Nephron (organoid): ENCODE measurements at regions not wholly inside any gene's neighbourhood (a gene's known extent, or its start where the extent isn't known, plus 50 kb on each side); places are given as distances from the start of the nearest gene placed in this dataset.

Experiments
- H3K27ac Mint-ChIP-seq, 3 experiments: 2 replicates each; pipeline ENCODE4 v1.8.0; 2020; ENCODE audit warnings: mixed read lengths in 3 of 3, mild to moderate bottlenecking in 2 of 3, moderate library complexity in 1 of 3
- H3K27me3 Mint-ChIP-seq: 2 replicates; pipeline ENCODE4 v1.8.0; 2021; ENCODE audit warnings: low read depth, mild to moderate bottlenecking, moderate library complexity, mixed read lengths
- H3K36me3 Mint-ChIP-seq: 2 replicates; pipeline ENCODE4 v1.8.0; 2020; ENCODE audit warnings: low read depth, mixed read lengths
- H3K4me1 Mint-ChIP-seq: 2 replicates; pipeline ENCODE4 v1.8.0; 2020; ENCODE audit warnings: mixed read lengths
- H3K4me3 Mint-ChIP-seq, 3 experiments: 2 replicates each; pipeline ENCODE4 v1.8.0; 2020; ENCODE audit warnings: mild to moderate bottlenecking in 3 of 3, mixed read lengths in 3 of 3, moderate library complexity in 2 of 3
- H3K9me3 Mint-ChIP-seq: 2 replicates; pipeline ENCODE4 v1.8.0; 2020; ENCODE audit warnings: mixed read lengths
- TF ChIP-seq, protein P1 (sequence below), 3 experiments: fragments of 200-600 bp; sonication (generic); IDR thresholded peaks; one replicate each; pipeline ENCODE4 v1.5.0; 2021; ENCODE audit warnings: antibody characterized with exemption in 3 of 3; ENCODE audit not compliant: unreplicated experiment in 3 of 3

DNA sequence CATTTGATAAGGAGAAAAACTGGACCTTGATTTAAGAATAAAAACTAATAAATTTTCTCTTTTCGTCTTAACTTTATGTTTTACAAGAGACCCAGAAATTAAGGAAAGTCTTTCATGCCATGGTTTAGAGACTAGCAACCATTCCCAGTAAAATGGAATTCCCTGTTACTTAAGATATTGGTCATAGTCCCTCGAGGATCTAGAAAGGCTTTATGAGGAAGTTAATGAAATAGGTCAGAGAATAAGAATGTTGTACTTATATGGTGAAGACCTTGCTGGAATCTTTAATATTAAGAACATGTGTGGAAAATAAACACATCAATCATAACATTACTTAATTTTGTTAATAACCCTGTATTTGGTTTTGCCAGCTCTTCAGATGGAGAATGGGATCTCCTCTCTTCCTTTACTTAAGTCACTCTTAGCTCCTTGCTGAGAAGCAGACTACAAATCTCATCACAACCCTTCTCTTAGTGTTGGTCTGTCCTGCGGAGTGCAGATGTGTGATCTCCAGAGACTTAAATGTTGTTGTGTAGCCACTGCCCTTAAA lies 382.9 kb downstream of the QKI start:
- Mint-ChIP-seq H3K36me3 (no peaks in the 10 kb centered on the region), H3K4me3 (no peak overlapping the region), H3K27ac (no peak overlapping the region), H3K9me3 (peaks cover 21% of the 10 kb centered on the region), H3K27me3 (no peaks in the 10 kb centered on the region), H3K4me1 (no peaks in the 10 kb centered on the region)
- TF ChIP-seq, protein P1, sequence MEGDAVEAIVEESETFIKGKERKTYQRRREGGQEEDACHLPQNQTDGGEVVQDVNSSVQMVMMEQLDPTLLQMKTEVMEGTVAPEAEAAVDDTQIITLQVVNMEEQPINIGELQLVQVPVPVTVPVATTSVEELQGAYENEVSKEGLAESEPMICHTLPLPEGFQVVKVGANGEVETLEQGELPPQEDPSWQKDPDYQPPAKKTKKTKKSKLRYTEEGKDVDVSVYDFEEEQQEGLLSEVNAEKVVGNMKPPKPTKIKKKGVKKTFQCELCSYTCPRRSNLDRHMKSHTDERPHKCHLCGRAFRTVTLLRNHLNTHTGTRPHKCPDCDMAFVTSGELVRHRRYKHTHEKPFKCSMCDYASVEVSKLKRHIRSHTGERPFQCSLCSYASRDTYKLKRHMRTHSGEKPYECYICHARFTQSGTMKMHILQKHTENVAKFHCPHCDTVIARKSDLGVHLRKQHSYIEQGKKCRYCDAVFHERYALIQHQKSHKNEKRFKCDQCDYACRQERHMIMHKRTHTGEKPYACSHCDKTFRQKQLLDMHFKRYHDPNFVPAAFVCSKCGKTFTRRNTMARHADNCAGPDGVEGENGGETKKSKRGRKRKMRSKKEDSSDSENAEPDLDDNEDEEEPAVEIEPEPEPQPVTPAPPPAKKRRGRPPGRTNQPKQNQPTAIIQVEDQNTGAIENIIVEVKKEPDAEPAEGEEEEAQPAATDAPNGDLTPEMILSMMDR (IDR thresholded peaks at IDR 0.05; ENCODE audit: unreplicated experiment in 3 of 3): no peak

DNA sequence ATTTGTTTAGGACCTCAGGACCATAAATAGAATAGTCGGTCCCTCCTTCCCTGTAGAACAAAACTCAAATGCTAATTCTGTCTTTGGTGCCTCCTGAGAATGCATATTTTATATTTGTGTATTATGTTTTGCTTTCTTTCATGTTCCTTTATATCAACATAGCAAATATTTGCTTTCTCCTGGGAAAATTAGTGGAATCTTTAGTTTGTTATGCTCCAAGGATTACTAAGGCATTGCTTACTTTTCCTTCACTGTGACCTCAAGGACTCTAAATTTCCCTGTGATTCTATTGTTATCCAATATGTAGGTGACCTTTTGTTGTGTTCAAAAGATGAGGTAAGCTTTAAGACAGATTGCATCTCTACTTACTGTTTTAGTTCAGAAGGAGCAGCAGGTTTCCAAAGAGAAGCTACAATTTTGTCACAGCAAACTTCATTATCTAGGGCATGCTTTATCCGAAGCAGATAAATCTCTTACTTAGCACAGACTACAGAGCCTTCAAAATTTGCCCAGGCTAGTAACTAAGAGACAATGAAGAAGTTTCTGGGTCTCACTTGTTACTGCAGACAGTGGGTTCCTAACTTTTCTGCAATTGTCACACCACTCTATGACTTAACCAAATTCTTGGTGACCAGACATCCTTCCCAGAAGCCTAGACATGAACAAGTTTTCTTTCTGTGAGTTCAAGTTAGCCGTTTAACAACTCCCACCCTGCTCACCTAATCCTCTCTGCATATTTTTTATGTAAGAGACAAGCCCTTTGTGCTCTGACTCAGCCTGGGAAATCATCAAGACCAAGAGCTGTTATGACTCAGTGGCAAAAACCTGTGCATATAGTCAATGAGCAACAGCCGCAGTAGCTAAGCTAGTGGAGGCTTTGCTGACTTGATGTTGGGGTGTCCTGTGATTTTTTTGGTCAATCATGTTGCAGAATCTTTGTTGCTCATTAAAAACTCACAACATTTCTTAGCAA lies 378.8 kb downstream of the QKI start:
- Mint-ChIP-seq H3K27ac (peak overlapping the region; percentile 25 to 68 (median 39)), H3K9me3 (peaks cover 9% of the 10 kb centered on the region), H3K4me3 (no peak overlapping the region), H3K4me1 (peaks cover 24% of the 10 kb centered on the region), H3K36me3 (no peaks in the 10 kb centered on the region), H3K27me3 (peaks cover 6% of the 10 kb centered on the region)
- TF ChIP-seq, protein P1 (IDR thresholded peaks at IDR 0.05; ENCODE audit: unreplicated experiment in 3 of 3): no peak

DNA sequence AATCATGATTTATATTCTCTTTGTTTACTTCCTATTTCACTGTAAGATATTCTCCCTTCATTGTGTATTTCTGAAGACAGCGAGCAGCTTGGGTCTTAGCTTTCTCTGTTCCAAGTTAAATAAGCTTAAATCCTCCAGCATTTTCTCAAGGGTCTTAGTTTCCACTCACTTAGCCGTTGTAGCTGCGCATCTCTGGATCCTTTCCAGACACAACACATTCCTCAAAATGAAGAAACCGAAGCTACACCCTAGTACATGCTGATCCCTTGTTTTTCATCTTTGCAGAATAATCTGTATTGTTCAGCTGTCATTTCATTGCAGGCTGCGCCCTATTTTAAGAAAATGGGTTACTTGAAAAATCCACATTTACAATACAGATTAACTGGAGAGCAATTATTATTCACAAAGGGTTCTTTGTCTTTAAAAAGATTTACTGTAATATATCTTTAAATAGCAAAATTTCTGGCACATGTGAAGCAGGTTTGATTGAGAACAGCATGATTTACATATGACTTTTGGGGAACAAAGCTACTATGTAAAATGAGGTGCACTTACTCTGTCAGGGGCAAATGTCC lies 375.8 kb downstream of the QKI start:
- Mint-ChIP-seq H3K4me3 (peak overlapping the region in 1 of 3 experiments; percentile 7), H3K36me3 (no peaks in the 10 kb centered on the region), H3K9me3 (no peaks in the 10 kb centered on the region), H3K27ac (peak overlapping the region; percentile 47 to 87 (median 79)), H3K27me3 (peaks cover 8% of the 10 kb centered on the region), H3K4me1 (peaks cover 47% of the 10 kb centered on the region)
- TF ChIP-seq, protein P1 (IDR thresholded peaks at IDR 0.05; ENCODE audit: unreplicated experiment in 3 of 3): no peak

DNA sequence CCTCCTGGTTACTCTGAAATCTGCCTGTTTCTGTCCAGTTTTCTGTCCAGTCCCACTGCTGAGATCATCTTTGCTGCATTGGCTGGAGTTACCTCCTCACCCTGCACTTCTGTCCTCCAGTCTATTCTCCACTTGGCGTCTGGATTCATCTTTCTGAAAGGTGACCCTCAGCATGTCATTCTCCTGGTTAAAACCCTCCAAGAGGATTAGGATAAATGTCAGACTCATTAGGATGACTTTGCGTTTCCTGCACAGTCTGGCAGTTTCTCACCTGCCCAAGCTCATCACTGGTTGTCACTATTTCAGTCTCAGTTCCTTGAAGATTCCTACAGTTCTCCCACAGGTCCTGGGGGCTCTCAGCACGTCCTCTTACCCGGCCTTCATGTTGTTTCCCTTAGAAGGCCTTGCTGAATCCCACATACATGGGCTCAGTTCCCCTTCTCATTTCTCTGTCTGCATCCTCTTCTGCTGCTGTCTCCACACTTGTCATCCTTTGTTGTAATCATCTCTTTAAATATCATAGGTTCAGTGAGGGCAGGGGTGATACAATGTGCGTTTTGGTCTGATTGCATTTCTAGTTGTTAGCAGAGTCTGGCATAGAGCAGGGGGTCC lies 374.8 kb downstream of the QKI start:
- Mint-ChIP-seq H3K4me1 (peaks cover 47% of the 10 kb centered on the region), H3K27ac (peak overlapping the region; percentile 70 to 87 (median 79)), H3K9me3 (no peaks in the 10 kb centered on the region), H3K4me3 (peak overlapping the region in 2 of 3 experiments; percentile 60 to 83), H3K36me3 (no peaks in the 10 kb centered on the region), H3K27me3 (peaks cover 8% of the 10 kb centered on the region)
- TF ChIP-seq, protein P1 (IDR thresholded peaks at IDR 0.05; ENCODE audit: unreplicated experiment in 3 of 3): no peak

DNA sequence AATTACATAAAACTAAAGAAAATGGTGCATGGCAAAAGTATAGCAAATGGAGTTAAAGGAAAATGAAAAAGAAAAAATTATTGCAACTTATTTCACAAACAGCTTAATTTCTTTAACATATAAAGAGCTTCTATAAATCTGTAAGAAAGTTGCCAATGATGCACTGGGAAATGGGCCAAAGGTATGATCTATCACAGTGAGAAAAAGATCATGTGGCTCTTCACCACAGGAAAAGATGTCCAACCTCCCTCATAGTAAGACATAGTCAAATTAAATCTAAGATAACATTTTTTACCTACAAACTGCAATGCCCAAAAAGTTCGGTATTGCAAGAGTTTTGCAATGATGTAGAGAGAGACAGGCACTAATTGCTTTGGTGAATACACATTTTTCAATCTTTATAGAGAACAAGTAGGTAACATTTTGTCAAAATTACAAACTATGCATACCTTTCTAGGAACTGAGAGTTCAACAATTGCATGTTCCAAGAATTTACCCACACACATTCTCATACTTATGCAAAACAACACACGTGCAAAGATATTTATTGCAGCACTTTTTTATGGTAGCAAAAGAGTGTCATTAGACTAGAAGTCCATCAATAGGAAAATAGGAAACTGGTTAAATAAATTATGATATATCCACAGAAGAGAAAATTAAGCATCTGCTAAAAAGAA lies 372.6 kb downstream of the QKI start:
- Mint-ChIP-seq H3K27me3 (peaks cover 8% of the 10 kb centered on the region), H3K36me3 (peaks cover 6% of the 10 kb centered on the region), H3K9me3 (peaks cover 3% of the 10 kb centered on the region), H3K27ac (peak overlapping the region in 2 of 3 experiments; percentile 56 to 71), H3K4me3 (peak overlapping the region in 1 of 3 experiments; percentile 66), H3K4me1 (peaks cover 55% of the 10 kb centered on the region)
- TF ChIP-seq, protein P1 (IDR thresholded peaks at IDR 0.05; ENCODE audit: unreplicated experiment in 3 of 3): no peak
